ENCODE measurements at regions not wholly inside any gene's neighbourhood (a gene's known extent, or its start where the extent isn't known, plus 50 kb on each side); places are given as distances from the start of the nearest gene placed in this dataset.

GRCh38 chr6:78101387-78101786, 448.5 kb downstream of the MEI4 start:
- 67% methylated on average over 1 of the region's 1 CpG for WGBS
- Histone ChIP-seq H3K27me3 (ENCODE audit: control insufficient read depth in 1 of 2, insufficient read depth in 1 of 2, low read length in 2 of 2) (no peaks in the 10 kb centered on the region), H3K27ac (ENCODE audit: low read length, poor library complexity, severe bottlenecking) (no peak overlapping the region), H3K18ac (ENCODE audit: low read depth in 1 of 2, low read length in 2 of 2) (no peak overlapping the region), H2BK12ac (ENCODE audit: low read length in 2 of 2) (no peak overlapping the region), H3K9me3 (ENCODE audit: control insufficient read depth, low read length) (no peaks in the 10 kb centered on the region), H4K91ac (ENCODE audit: low read length) (no peak overlapping the region), H3K4ac (ENCODE audit: low read depth in 1 of 2, low read length in 2 of 2) (no peak overlapping the region), H3K79me1 (replicated peaks; ENCODE audit: low read length, poor library complexity, severe bottlenecking) (no peaks in the 10 kb centered on the region), H3K4me2 (ENCODE audit: low read length, poor library complexity, severe bottlenecking) (no peak overlapping the region), H3K9ac (ENCODE audit: low read length) (no peak overlapping the region), H3K36me3 (ENCODE audit: control insufficient read depth in 1 of 2, insufficient read depth in 2 of 2, low read depth in 1 of 2, low read length in 2 of 2) (no peaks in the 10 kb centered on the region), H3K14ac (ENCODE audit: low read length in 2 of 2) (no peak overlapping the region), H3K23ac (ENCODE audit: low read length in 2 of 2) (no peak overlapping the region), H2BK5ac (ENCODE audit: low read depth, low read length, poor library complexity, severe bottlenecking) (no peak overlapping the region), H3K4me3 (ENCODE audit: insufficient read depth in 1 of 2, low read depth in 1 of 2, low read length in 2 of 2) (no peak overlapping the region), H2BK120ac (ENCODE audit: low read depth, low read length) (no peak overlapping the region), H4K8ac (ENCODE audit: low read length) (no peak overlapping the region), H3K4me1 (ENCODE audit: control insufficient read depth, insufficient read depth, low read depth, low read length) (no peaks in the 10 kb centered on the region), H2AK5ac (ENCODE audit: low read length, severe bottlenecking) (no peak overlapping the region), H2BK15ac (ENCODE audit: low read depth, poor library complexity, severe bottlenecking) (no peak overlapping the region), H2AFZ (ENCODE audit: low read depth, low read length) (no peak overlapping the region)
- DNase-seq: no peak

DNA sequence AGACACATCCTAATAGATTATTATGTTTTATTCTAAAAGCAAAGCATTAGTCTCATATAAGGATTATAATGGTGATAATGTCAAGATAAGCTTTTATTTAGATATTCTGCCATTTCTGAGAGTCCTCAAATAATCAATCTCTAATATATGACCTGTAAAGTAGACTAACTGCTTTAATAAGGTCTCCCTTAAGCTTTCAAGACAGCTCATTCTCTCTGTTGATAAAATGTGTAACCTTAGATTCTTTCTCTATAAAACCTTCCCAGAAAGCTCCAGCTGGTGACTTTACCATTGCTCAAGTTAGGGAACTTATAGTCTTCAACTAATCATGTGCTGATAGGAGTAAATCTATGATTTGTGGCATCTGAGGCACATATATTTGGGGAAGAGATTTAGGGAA, 457.8 kb downstream of the MEI4 start:
- H4K8ac ChIP-seq (ENCODE audit: low read length): no peak overlapping the region
- DNase-seq: no peak
- no peak overlapping the region for H3K14ac ChIP-seq (ENCODE audit: low read length in 2 of 2)
- no peak overlapping the region for H2BK5ac ChIP-seq (ENCODE audit: low read depth, low read length, poor library complexity, severe bottlenecking)
- no peak overlapping the region for H3K18ac ChIP-seq (ENCODE audit: low read depth in 1 of 2, low read length in 2 of 2)
- no peak overlapping the region for H3K4me3 ChIP-seq (ENCODE audit: insufficient read depth in 1 of 2, low read depth in 1 of 2, low read length in 2 of 2)
- H2AFZ ChIP-seq (ENCODE audit: low read depth, low read length): no peak overlapping the region
- no peak overlapping the region for H3K4me2 ChIP-seq (ENCODE audit: low read length, poor library complexity, severe bottlenecking)
- no peaks in the 10 kb centered on the region for H3K4me1 ChIP-seq (ENCODE audit: control insufficient read depth, insufficient read depth, low read depth, low read length)
- no peak overlapping the region for H2BK120ac ChIP-seq (ENCODE audit: low read depth, low read length)
- no peak overlapping the region for H3K23ac ChIP-seq (ENCODE audit: low read length in 2 of 2)
- H3K9me3 ChIP-seq (ENCODE audit: control insufficient read depth, low read length): no peaks in the 10 kb centered on the region
- H2AK5ac ChIP-seq (ENCODE audit: low read length, severe bottlenecking): no peak overlapping the region
- no peak overlapping the region for H3K4ac ChIP-seq (ENCODE audit: low read depth in 1 of 2, low read length in 2 of 2)
- H2BK12ac ChIP-seq (ENCODE audit: low read length in 2 of 2): no peak overlapping the region
- H3K27me3 ChIP-seq (ENCODE audit: control insufficient read depth in 1 of 2, insufficient read depth in 1 of 2, low read length in 2 of 2): no peaks in the 10 kb centered on the region
- H3K9ac ChIP-seq (ENCODE audit: low read length): no peak overlapping the region
- no peak overlapping the region for H3K27ac ChIP-seq (ENCODE audit: low read length, poor library complexity, severe bottlenecking)
- H3K79me1 ChIP-seq (replicated peaks; ENCODE audit: low read length, poor library complexity, severe bottlenecking): no peaks in the 10 kb centered on the region
- no peak overlapping the region for H4K91ac ChIP-seq (ENCODE audit: low read length)
- no peaks in the 10 kb centered on the region for H3K36me3 ChIP-seq (ENCODE audit: control insufficient read depth in 1 of 2, insufficient read depth in 2 of 2, low read depth in 1 of 2, low read length in 2 of 2)
- no peak overlapping the region for H2BK15ac ChIP-seq (ENCODE audit: low read depth, poor library complexity, severe bottlenecking)

- no peak overlapping the region for H3K9ac ChIP-seq (ENCODE audit: low read length)
- H3K36me3 ChIP-seq (ENCODE audit: control insufficient read depth in 1 of 2, insufficient read depth in 2 of 2, low read depth in 1 of 2, low read length in 2 of 2): no peaks in the 10 kb centered on the region
- H3K9me3 ChIP-seq (ENCODE audit: control insufficient read depth, low read length): peaks cover 7% of the 10 kb centered on the region
- no peak overlapping the region for H4K8ac ChIP-seq (ENCODE audit: low read length)
- H2BK12ac ChIP-seq (ENCODE audit: low read length in 2 of 2): no peak overlapping the region
- H2AK5ac ChIP-seq (ENCODE audit: low read length, severe bottlenecking): no peak overlapping the region
- no peak overlapping the region for H2BK15ac ChIP-seq (ENCODE audit: low read depth, poor library complexity, severe bottlenecking)
- no peak overlapping the region for H3K27ac ChIP-seq (ENCODE audit: low read length, poor library complexity, severe bottlenecking)
- no peaks in the 10 kb centered on the region for H3K4me1 ChIP-seq (ENCODE audit: control insufficient read depth, insufficient read depth, low read depth, low read length)
- no peak overlapping the region for H3K4ac ChIP-seq (ENCODE audit: low read depth in 1 of 2, low read length in 2 of 2)
- no peaks in the 10 kb centered on the region for H3K27me3 ChIP-seq (ENCODE audit: control insufficient read depth in 1 of 2, insufficient read depth in 1 of 2, low read length in 2 of 2)
- no peak overlapping the region for H3K4me2 ChIP-seq (ENCODE audit: low read length, poor library complexity, severe bottlenecking)
- WGBS: 64% methylated on average over 1 of the region's 1 CpG
- no peak overlapping the region for H2BK120ac ChIP-seq (ENCODE audit: low read depth, low read length)
- H4K91ac ChIP-seq (ENCODE audit: low read length): no peak overlapping the region
- H2AFZ ChIP-seq (ENCODE audit: low read depth, low read length): no peak overlapping the region
- no peak for DNase-seq
- no peaks in the 10 kb centered on the region for H3K79me1 ChIP-seq (replicated peaks; ENCODE audit: low read length, poor library complexity, severe bottlenecking)
- no peak overlapping the region for H3K23ac ChIP-seq (ENCODE audit: low read length in 2 of 2)
- no peak overlapping the region for H3K18ac ChIP-seq (ENCODE audit: low read depth in 1 of 2, low read length in 2 of 2)
- no peak overlapping the region for H3K14ac ChIP-seq (ENCODE audit: low read length in 2 of 2)
- H2BK5ac ChIP-seq (ENCODE audit: low read depth, low read length, poor library complexity, severe bottlenecking): no peak overlapping the region
- H3K4me3 ChIP-seq (ENCODE audit: insufficient read depth in 1 of 2, low read depth in 1 of 2, low read length in 2 of 2): no peak overlapping the region
Measured at GRCh38 chr6:78117966-78118365, 465.1 kb downstream of the MEI4 start.

DNA sequence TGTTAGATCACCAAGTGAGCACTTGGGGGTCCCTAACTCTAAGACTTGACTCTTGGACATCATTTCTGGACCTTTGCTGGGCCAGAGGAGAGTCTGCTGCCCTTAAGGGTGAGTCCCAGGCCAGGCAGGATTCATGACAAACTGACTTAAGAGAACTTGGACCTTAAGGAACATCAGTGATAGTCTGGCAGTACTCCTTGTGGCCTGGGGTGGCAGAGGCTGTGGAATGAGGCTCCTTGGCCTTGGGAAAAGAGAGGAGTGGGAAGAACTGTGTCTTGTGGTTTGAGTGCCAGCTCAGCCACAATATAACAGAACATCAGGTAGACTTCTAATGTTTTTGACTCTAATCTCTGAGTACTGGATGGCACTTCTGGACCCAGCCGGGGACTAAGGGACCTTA, 478.7 kb downstream of the MEI4 start:
- Histone ChIP-seq H3K14ac (ENCODE audit: low read length in 2 of 2) (no peak overlapping the region), H3K23ac (ENCODE audit: low read length in 2 of 2) (no peak overlapping the region), H2AK5ac (ENCODE audit: low read length, severe bottlenecking) (no peak overlapping the region), H3K9ac (ENCODE audit: low read length) (no peak overlapping the region), H2BK12ac (ENCODE audit: low read length in 2 of 2) (no peak overlapping the region), H3K9me3 (ENCODE audit: control insufficient read depth, low read length) (peaks cover 25% of the 10 kb centered on the region), H2BK120ac (ENCODE audit: low read depth, low read length) (no peak overlapping the region), H3K4ac (ENCODE audit: low read depth in 1 of 2, low read length in 2 of 2) (no peak overlapping the region), H3K27ac (ENCODE audit: low read length, poor library complexity, severe bottlenecking) (no peak overlapping the region), H3K36me3 (ENCODE audit: control insufficient read depth in 1 of 2, insufficient read depth in 2 of 2, low read depth in 1 of 2, low read length in 2 of 2) (no peaks in the 10 kb centered on the region), H3K79me1 (replicated peaks; ENCODE audit: low read length, poor library complexity, severe bottlenecking) (no peaks in the 10 kb centered on the region), H2AFZ (ENCODE audit: low read depth, low read length) (no peak overlapping the region), H4K91ac (ENCODE audit: low read length) (no peak overlapping the region), H3K4me3 (ENCODE audit: insufficient read depth in 1 of 2, low read depth in 1 of 2, low read length in 2 of 2) (no peak overlapping the region), H3K27me3 (ENCODE audit: control insufficient read depth in 1 of 2, insufficient read depth in 1 of 2, low read length in 2 of 2) (no peaks in the 10 kb centered on the region), H4K8ac (ENCODE audit: low read length) (no peak overlapping the region), H3K18ac (ENCODE audit: low read depth in 1 of 2, low read length in 2 of 2) (no peak overlapping the region), H3K4me2 (ENCODE audit: low read length, poor library complexity, severe bottlenecking) (no peak overlapping the region), H3K4me1 (ENCODE audit: control insufficient read depth, insufficient read depth, low read depth, low read length) (no peaks in the 10 kb centered on the region), H2BK5ac (ENCODE audit: low read depth, low read length, poor library complexity, severe bottlenecking) (no peak overlapping the region), H2BK15ac (ENCODE audit: low read depth, poor library complexity, severe bottlenecking) (no peak overlapping the region)
- no peak for DNase-seq
- WGBS: 83% methylated on average over 1 of the region's 1 CpG

Data from mesenchymal stem cell (in vitro differentiated cells and primary cell).